ENCODE measurements at regions not wholly inside any gene's neighbourhood (a gene's known extent, or its start where the extent isn't known, plus 50 kb on each side); places are given as distances from the start of the nearest gene placed in this dataset.

GRCh38 chr10:113368666-113369364, 184.0 kb upstream of the HABP2 start:
- no peak for DNase-seq (ENCODE audit: low read depth)

- no peak for DNase-seq (ENCODE audit: low read depth)
Measured at GRCh38 chr10:113369365-113369694, 183.5 kb upstream of the HABP2 start.

GRCh38 chr10:113376428-113376827, 176.4 kb upstream of the HABP2 start:
- DNase-seq (ENCODE audit: low read depth), result no peak

- DNase-seq (ENCODE audit: low read depth), result no peak
Measured at GRCh38 chr10:113379091-113379490, 173.8 kb upstream of the HABP2 start.

- DNase-seq (ENCODE audit: low read depth), result no peak
Measured at GRCh38 chr10:113381416-113381815, 171.4 kb upstream of the HABP2 start.

GRCh38 chr10:113381981-113382509, 170.8 kb upstream of the HABP2 start:
- no peak for DNase-seq (ENCODE audit: low read depth)

- DNase-seq (ENCODE audit: low read depth), result no peak
Measured at GRCh38 chr10:113382691-113383090, 170.2 kb upstream of the HABP2 start.

- no peak for DNase-seq (ENCODE audit: low read depth)
Measured at GRCh38 chr10:113384181-113384580, 168.7 kb upstream of the HABP2 start.

GRCh38 chr10:113385021-113385999, 167.5 kb upstream of the HABP2 start:
- peak; percentile 90 for DNase-seq (ENCODE audit: low read depth)

GRCh38 chr10:113386005-113386404, 166.8 kb upstream of the HABP2 start:
- peak; percentile 4 for DNase-seq (ENCODE audit: low read depth)

GRCh38 chr10:113389969-113390368, 162.9 kb upstream of the HABP2 start:
- no peak for DNase-seq (ENCODE audit: low read depth)

- DNase-seq (ENCODE audit: low read depth), result no peak
Measured at GRCh38 chr10:113390896-113391295, 162.0 kb upstream of the HABP2 start.

GRCh38 chr10:113397047-113397446, 155.8 kb upstream of the HABP2 start:
- no peak for DNase-seq (ENCODE audit: low read depth)

GRCh38 chr10:113399065-113399464, 153.8 kb upstream of the HABP2 start:
- no peak for DNase-seq (ENCODE audit: low read depth)

- no peak for DNase-seq (ENCODE audit: low read depth)
Measured at GRCh38 chr10:113402602-113403001, 150.3 kb upstream of the HABP2 start.

GRCh38 chr10:113407218-113407617, 145.6 kb upstream of the HABP2 start:
- DNase-seq (ENCODE audit: low read depth), result no peak

- DNase-seq (ENCODE audit: low read depth), result no peak
Measured at GRCh38 chr10:113409175-113409574, 143.7 kb upstream of the HABP2 start.

GRCh38 chr10:113410618-113411017, 142.2 kb upstream of the HABP2 start:
- DNase-seq (ENCODE audit: low read depth), result no peak

GRCh38 chr10:113411456-113411855, 141.4 kb upstream of the HABP2 start:
- no peak for DNase-seq (ENCODE audit: low read depth)

- DNase-seq (ENCODE audit: low read depth), result no peak
Measured at GRCh38 chr10:113412161-113412560, 140.7 kb upstream of the HABP2 start.

- DNase-seq (ENCODE audit: low read depth), result no peak
Measured at GRCh38 chr10:113414543-113414942, 138.3 kb upstream of the HABP2 start.

GRCh38 chr10:113415246-113415645, 137.6 kb upstream of the HABP2 start:
- DNase-seq (ENCODE audit: low read depth), result no peak
